H9 (cell line): ENCODE measurements at regions not wholly inside any gene's neighbourhood (a gene's known extent, or its start where the extent isn't known, plus 50 kb on each side); places are given as distances from the start of the nearest gene placed in this dataset.

ENCODE experiments used
- DNase-seq: peaks from one replicate; pipeline ENCODE4 v3.0.0-alpha.2; 2017
- H2AFZ ChIP-seq: one replicate; pipeline ENCODE4 v1.6.1; 2013; ENCODE audit warnings: mild to moderate bottlenecking, low read length, control low read depth, moderate library complexity
- H2AK5ac ChIP-seq: 2 replicates; pipeline ENCODE4 v1.6.1; 2013; ENCODE audit warnings: low read length, control low read depth, mixed read lengths; ENCODE audit not compliant: insufficient read length
- H2BK120ac ChIP-seq: one replicate; pipeline ENCODE4 v1.6.1; 2013; ENCODE audit warnings: low read depth, mild to moderate bottlenecking, low read length, control low read depth, inconsistent platforms; ENCODE audit not compliant: poor library complexity, severe bottlenecking
- H2BK12ac ChIP-seq: 2 replicates; pipeline ENCODE4 v1.6.1; 2013; ENCODE audit warnings: low read length, control low read depth, mixed read lengths, low read depth; ENCODE audit not compliant: insufficient read length
- H2BK15ac ChIP-seq: 2 replicates; pipeline ENCODE4 v1.6.1; 2013; ENCODE audit warnings: low read depth, low read length, control low read depth
- H2BK20ac ChIP-seq: one replicate; pipeline ENCODE4 v1.6.1; 2013; ENCODE audit warnings: low read depth, mild to moderate bottlenecking, low read length, control low read depth, inconsistent platforms; ENCODE audit not compliant: poor library complexity, severe bottlenecking
- H2BK5ac ChIP-seq: 2 replicates; pipeline ENCODE4 v1.6.1; 2013; ENCODE audit warnings: low read length, control low read depth, mixed read lengths; ENCODE audit not compliant: insufficient read length
- H3K14ac ChIP-seq: 2 replicates; pipeline ENCODE4 v1.6.1; 2013; ENCODE audit warnings: low read length, control low read depth; ENCODE audit not compliant: insufficient read depth
- H3K18ac ChIP-seq: 2 replicates; pipeline ENCODE4 v1.6.1; 2013; ENCODE audit warnings: low read depth, mild to moderate bottlenecking, mixed read lengths, low read length, control low read depth; ENCODE audit not compliant: insufficient read length
- H3K23ac ChIP-seq: 2 replicates; pipeline ENCODE4 v1.6.1; 2013; ENCODE audit warnings: low read length, control low read depth, mixed read lengths, low read depth; ENCODE audit not compliant: insufficient read length
- H3K23me2 ChIP-seq: 2 replicates; pipeline ENCODE4 v1.6.1; 2013; ENCODE audit warnings: low read depth, mild to moderate bottlenecking, mixed read lengths, low read length, control low read depth; ENCODE audit not compliant: insufficient read length, poor library complexity, severe bottlenecking
- H3K27ac ChIP-seq: 2 replicates; pipeline ENCODE4 v1.5.1; 2013; ENCODE audit warnings: low read length, control low read depth, mixed read lengths, low read depth; ENCODE audit not compliant: insufficient read length
- H3K27me3 ChIP-seq: 2 replicates; pipeline ENCODE4 v1.6.1; 2013; ENCODE audit warnings: low read length, control low read depth, inconsistent platforms; ENCODE audit not compliant: insufficient read depth
- H3K4ac ChIP-seq: 2 replicates; pipeline ENCODE4 v1.6.1; 2013; ENCODE audit warnings: low read depth, mild to moderate bottlenecking, control low read depth, inconsistent platforms, low read length, moderate library complexity
- H3K4me1 ChIP-seq: 2 replicates; pipeline ENCODE4 v1.6.1; 2013; ENCODE audit warnings: low read length, control low read depth, inconsistent platforms; ENCODE audit not compliant: insufficient read depth
- H3K4me2 ChIP-seq: 2 replicates; pipeline ENCODE4 v1.6.1; 2013; ENCODE audit warnings: low read length, control low read depth, mixed read lengths; ENCODE audit not compliant: insufficient read length, insufficient read depth
- H3K56ac ChIP-seq: 2 replicates; pipeline ENCODE4 v1.6.1; 2013; ENCODE audit warnings: low read depth, mild to moderate bottlenecking, mixed read lengths, low read length, control low read depth; ENCODE audit not compliant: insufficient read length
- H3K79me1 ChIP-seq: 2 replicates; pipeline ENCODE4 v1.6.1; 2013; ENCODE audit warnings: low read depth, mild to moderate bottlenecking, moderate library complexity, low read length, control low read depth, inconsistent platforms; ENCODE audit not compliant: insufficient read depth, poor library complexity, severe bottlenecking
- H3K79me2 ChIP-seq: 2 replicates; pipeline ENCODE4 v1.6.1; 2013; ENCODE audit warnings: low read length, control low read depth, inconsistent platforms; ENCODE audit not compliant: insufficient read depth
- H3K9ac ChIP-seq: 2 replicates; pipeline ENCODE4 v1.6.1; 2013; ENCODE audit warnings: low read length, control low read depth, mixed read lengths; ENCODE audit not compliant: insufficient read length; ENCODE audit errors: extremely low read depth
- H3K9me3 ChIP-seq: one replicate; pipeline ENCODE4 v1.6.1; 2013; ENCODE audit warnings: low read depth, low read length, inconsistent platforms; ENCODE audit not compliant: control insufficient read depth
- H3T11ph ChIP-seq: one replicate; pipeline ENCODE4 v1.6.1; 2013; ENCODE audit warnings: mild to moderate bottlenecking, low read length, control low read depth, inconsistent platforms
- H4K20me1 ChIP-seq: one replicate; pipeline ENCODE4 v1.6.1; 2013; ENCODE audit not compliant: control insufficient read depth, insufficient read length, insufficient read depth
- H4K5ac ChIP-seq: 2 replicates; pipeline ENCODE4 v1.6.1; 2013; ENCODE audit warnings: low read depth, mild to moderate bottlenecking, mixed read lengths, low read length, control low read depth; ENCODE audit not compliant: insufficient read length
- H4K8ac ChIP-seq: replicated peaks from 2 replicates; pipeline ENCODE4 v1.6.1; 2013; ENCODE audit warnings: low read length, control low read depth, mixed read lengths, low read depth; ENCODE audit not compliant: insufficient read length
- H4K91ac ChIP-seq: 2 replicates; pipeline ENCODE4 v1.6.1; 2013; ENCODE audit warnings: low read depth, mild to moderate bottlenecking, moderate library complexity, mixed read lengths, low read length, control low read depth; ENCODE audit not compliant: insufficient read length
- H3K27ac Mint-ChIP-seq, 3 experiments: 2 replicates in 2 of 3; 3 replicates in 1 of 3; pipeline ENCODE4 v1.8.0; 2020 to 2021; ENCODE audit warnings: mixed read lengths in 3 of 3, mild to moderate bottlenecking in 1 of 3, moderate library complexity in 1 of 3
- H3K27me3 Mint-ChIP-seq: 2 replicates; pipeline ENCODE4 v1.8.0; 2021; ENCODE audit warnings: low read depth, mild to moderate bottlenecking, moderate library complexity, mixed read lengths
- H3K36me3 Mint-ChIP-seq, 3 experiments: 2 replicates in 2 of 3; 3 replicates in 1 of 3; pipeline ENCODE4 v1.8.0; 2020 to 2021; ENCODE audit warnings: low read depth in 3 of 3, mixed read lengths in 3 of 3; ENCODE audit not compliant: insufficient read depth in 1 of 3
- H3K4me1 Mint-ChIP-seq, 2 experiments: 2 replicates each; pipeline ENCODE4 v1.8.0; 2020; ENCODE audit warnings: mixed read lengths in 2 of 2
- H3K4me3 Mint-ChIP-seq, 2 experiments: 2 replicates in 1 of 2; 3 replicates in 1 of 2; pipeline ENCODE4 v1.8.0; 2020 to 2021; ENCODE audit warnings: mild to moderate bottlenecking in 2 of 2, mixed read lengths in 2 of 2, moderate library complexity in 1 of 2
- H3K9me3 Mint-ChIP-seq, 2 experiments: 2 replicates in 1 of 2; 3 replicates in 1 of 2; pipeline ENCODE4 v1.8.0; 2020; ENCODE audit warnings: mild to moderate bottlenecking in 2 of 2, mixed read lengths in 2 of 2, moderate library complexity in 1 of 2
- WGBS: extraction: QIAGEN DNeasy Blood & Tissue Kit; methylation state at CpG from one replicate; pipeline ENCODE4 v1.1.7; 2013; ENCODE audit warnings: missing lambda C conversion rate, low lambda C conversion rate, mixed read lengths; ENCODE audit not compliant: insufficient read length; ENCODE audit errors: extremely low coverage; 5-methylcytosine and 5-hydroxymethylcytosine counted together
- TF ChIP-seq, protein P1 (sequence below): fragments of 200-600 bp; sonication (generic); conservative IDR thresholded peaks from 3 replicates; pipeline ENCODE4 v1.8.0; 2021; ENCODE audit warnings: antibody characterized with exemption, mild to moderate bottlenecking

DNA sequence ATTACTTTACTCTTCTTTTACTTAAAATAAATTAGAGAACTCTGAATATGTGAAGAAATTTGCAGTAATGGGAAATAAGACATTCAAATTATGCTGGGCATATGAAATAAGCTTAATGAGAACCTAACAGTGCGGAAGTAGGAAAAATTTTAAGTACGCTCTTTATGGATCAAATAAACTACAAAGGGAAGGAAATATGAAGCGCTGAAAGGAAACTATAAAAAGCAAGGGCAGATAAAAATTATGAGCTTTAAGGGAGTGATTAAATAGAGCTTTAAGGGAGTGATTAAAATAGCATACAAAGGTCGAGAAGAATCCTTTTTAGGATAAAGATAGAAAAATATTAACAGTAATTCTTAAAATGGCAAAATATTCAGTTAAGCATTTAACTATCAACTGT, 118.3 kb upstream of the AADACL2 start:
- no peak overlapping the region for H3K4me3 Mint-ChIP-seq
- no peaks in the 10 kb centered on the region; the same call in 1 of the 2 replicates for H3K79me2 ChIP-seq

More for the DNA sequence above, 118.3 kb upstream of the AADACL2 start:
- Histone ChIP-seq H4K8ac (no peak overlapping the region), H3K56ac (no peak overlapping the region), H3K9ac (no peak overlapping the region), H3K4me1 (no peaks in the 10 kb centered on the region), H3K23me2 (no peaks in the 10 kb centered on the region), H2BK20ac (no peak overlapping the region), H2BK120ac (no peak overlapping the region), H4K91ac (no peak overlapping the region), H3K27ac (no peak overlapping the region), H2BK12ac (no peak overlapping the region), H3K79me1 (no peaks in the 10 kb centered on the region), H3K23ac (no peak overlapping the region), H3K18ac (no peak overlapping the region), H4K20me1 (no peaks in the 10 kb centered on the region), H3K27me3 (no peaks in the 10 kb centered on the region), H3K14ac (no peak overlapping the region), H2BK5ac (no peak overlapping the region), H3T11ph (no peak overlapping the region), H3K4ac (no peak overlapping the region), H3K9me3 (no peaks in the 10 kb centered on the region), H4K5ac (no peak overlapping the region), H2AFZ (no peak overlapping the region), H2AK5ac (no peak overlapping the region), H2BK15ac (no peak overlapping the region), H3K4me2 (no peak overlapping the region)
- no peaks in the 10 kb centered on the region for H3K4me1 Mint-ChIP-seq
- TF ChIP-seq, protein P1, sequence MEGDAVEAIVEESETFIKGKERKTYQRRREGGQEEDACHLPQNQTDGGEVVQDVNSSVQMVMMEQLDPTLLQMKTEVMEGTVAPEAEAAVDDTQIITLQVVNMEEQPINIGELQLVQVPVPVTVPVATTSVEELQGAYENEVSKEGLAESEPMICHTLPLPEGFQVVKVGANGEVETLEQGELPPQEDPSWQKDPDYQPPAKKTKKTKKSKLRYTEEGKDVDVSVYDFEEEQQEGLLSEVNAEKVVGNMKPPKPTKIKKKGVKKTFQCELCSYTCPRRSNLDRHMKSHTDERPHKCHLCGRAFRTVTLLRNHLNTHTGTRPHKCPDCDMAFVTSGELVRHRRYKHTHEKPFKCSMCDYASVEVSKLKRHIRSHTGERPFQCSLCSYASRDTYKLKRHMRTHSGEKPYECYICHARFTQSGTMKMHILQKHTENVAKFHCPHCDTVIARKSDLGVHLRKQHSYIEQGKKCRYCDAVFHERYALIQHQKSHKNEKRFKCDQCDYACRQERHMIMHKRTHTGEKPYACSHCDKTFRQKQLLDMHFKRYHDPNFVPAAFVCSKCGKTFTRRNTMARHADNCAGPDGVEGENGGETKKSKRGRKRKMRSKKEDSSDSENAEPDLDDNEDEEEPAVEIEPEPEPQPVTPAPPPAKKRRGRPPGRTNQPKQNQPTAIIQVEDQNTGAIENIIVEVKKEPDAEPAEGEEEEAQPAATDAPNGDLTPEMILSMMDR: no peak
- no CpG with 5 or more reads among the region's 4 CpGs for WGBS
- no peaks in the 10 kb centered on the region for H3K9me3 Mint-ChIP-seq
- DNase-seq: no peak
- H3K27me3 Mint-ChIP-seq: no peaks in the 10 kb centered on the region
- no peaks in the 10 kb centered on the region for H3K36me3 Mint-ChIP-seq
- no peak overlapping the region for H3K27ac Mint-ChIP-seq
